Esophagus muscularis mucosa (tissue), 3 donors: ENCODE measurements at regions not wholly inside any gene's neighbourhood (a gene's known extent, or its start where the extent isn't known, plus 50 kb on each side); places are given as distances from the start of the nearest gene placed in this dataset.

Experiments
- POLR2AphosphoS5 ChIP-seq, 2 donors: sonication (generic); formaldehyde crosslinking; IDR thresholded peaks; one replicate each; pipeline ENCODE4 v1.6.1; 2017; ENCODE audit warnings: antibody characterized with exemption in 2 of 2
- TF ChIP-seq, protein P1 (sequence below), 3 experiments: fragments of 200-600 bp in 2 of 3; fragments of 450-650 bp in 1 of 3; sonication (generic) in 2 of 3; IDR thresholded peaks; one replicate each; pipeline ENCODE4 v1.5.1; 2017 to 2019; ENCODE audit warnings: antibody characterized with exemption in 3 of 3, mild to moderate bottlenecking in 2 of 3, moderate library complexity in 1 of 3

DNA sequence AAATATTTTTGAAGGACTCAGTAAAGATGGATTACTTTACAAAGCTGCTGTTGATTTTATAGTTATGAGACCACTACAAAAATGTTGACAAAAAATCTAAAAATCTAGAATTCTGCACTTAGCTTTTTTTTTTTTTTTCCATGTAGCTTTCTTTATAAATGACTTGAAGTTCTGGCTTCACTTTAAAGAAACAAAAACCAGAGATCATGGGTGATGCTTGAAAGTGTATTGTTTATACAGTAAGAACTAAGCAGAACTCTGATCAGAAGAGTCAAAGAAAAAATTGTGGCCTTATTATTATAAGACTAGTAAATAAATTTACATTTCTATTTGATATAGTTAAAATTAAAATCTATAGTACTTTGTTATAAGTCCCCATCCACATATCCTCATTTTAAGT lies 301.7 kb downstream of the BLID start:
- TF ChIP-seq, protein P1, sequence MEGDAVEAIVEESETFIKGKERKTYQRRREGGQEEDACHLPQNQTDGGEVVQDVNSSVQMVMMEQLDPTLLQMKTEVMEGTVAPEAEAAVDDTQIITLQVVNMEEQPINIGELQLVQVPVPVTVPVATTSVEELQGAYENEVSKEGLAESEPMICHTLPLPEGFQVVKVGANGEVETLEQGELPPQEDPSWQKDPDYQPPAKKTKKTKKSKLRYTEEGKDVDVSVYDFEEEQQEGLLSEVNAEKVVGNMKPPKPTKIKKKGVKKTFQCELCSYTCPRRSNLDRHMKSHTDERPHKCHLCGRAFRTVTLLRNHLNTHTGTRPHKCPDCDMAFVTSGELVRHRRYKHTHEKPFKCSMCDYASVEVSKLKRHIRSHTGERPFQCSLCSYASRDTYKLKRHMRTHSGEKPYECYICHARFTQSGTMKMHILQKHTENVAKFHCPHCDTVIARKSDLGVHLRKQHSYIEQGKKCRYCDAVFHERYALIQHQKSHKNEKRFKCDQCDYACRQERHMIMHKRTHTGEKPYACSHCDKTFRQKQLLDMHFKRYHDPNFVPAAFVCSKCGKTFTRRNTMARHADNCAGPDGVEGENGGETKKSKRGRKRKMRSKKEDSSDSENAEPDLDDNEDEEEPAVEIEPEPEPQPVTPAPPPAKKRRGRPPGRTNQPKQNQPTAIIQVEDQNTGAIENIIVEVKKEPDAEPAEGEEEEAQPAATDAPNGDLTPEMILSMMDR (IDR thresholded peaks at IDR 0.05) = no peak
- no peak for TF ChIP-seq POLR2AphosphoS5 (IDR thresholded peaks at IDR 0.05)
